ENCODE measurements at regions not wholly inside any gene's neighbourhood (a gene's known extent, or its start where the extent isn't known, plus 50 kb on each side); places are given as distances from the start of the nearest gene placed in this dataset.

- TF ChIP-seq POLR2A (IDR thresholded peaks at IDR 0.05): no peak
- TF ChIP-seq, protein P1, sequence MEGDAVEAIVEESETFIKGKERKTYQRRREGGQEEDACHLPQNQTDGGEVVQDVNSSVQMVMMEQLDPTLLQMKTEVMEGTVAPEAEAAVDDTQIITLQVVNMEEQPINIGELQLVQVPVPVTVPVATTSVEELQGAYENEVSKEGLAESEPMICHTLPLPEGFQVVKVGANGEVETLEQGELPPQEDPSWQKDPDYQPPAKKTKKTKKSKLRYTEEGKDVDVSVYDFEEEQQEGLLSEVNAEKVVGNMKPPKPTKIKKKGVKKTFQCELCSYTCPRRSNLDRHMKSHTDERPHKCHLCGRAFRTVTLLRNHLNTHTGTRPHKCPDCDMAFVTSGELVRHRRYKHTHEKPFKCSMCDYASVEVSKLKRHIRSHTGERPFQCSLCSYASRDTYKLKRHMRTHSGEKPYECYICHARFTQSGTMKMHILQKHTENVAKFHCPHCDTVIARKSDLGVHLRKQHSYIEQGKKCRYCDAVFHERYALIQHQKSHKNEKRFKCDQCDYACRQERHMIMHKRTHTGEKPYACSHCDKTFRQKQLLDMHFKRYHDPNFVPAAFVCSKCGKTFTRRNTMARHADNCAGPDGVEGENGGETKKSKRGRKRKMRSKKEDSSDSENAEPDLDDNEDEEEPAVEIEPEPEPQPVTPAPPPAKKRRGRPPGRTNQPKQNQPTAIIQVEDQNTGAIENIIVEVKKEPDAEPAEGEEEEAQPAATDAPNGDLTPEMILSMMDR (IDR thresholded peaks at IDR 0.05 in 4 of 5, conservative IDR thresholded peaks at IDR 0.05 in 1 of 5): no peak
Measured at GRCh38 chr18:71027531-71027930, 738.7 kb downstream of the SOCS6 start.
